NCI-H82 (cell line): ENCODE measurements at regions not wholly inside any gene's neighbourhood (a gene's known extent, or its start where the extent isn't known, plus 50 kb on each side); places are given as distances from the start of the nearest gene placed in this dataset.
"Not testable (repeated sequence)": the region's sequence is repeated elsewhere in the genome, so short reads cannot be mapped to it uniquely, and the experiment has no call there.

Source experiments
- DNase-seq: peaks from one replicate; lab custom pipeline; 2025; lab: John Stamatoyannopoulos, UW

DNA sequence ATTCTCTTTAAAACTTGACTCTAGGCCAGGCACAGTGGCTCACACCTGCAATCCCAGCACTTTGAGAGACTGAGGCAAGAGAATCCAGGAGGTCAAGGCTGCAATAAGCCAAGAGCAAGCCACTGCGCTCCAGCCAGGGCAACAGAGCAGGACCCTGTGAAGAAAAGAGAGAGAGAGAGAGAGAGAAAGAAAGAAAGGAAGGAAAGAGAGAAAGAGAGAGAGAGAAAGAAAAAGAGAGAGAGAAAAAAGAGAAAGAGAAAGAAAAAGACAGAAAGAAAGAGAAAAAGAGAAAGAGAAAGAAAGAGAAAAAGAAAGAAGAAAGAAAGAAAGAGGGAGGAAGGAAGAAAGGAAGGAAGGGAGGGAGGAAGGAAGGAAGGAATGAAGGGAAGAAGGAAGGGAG, 76.7 kb downstream of the RIN2 start:
- DNase-seq, result no peak

DNA sequence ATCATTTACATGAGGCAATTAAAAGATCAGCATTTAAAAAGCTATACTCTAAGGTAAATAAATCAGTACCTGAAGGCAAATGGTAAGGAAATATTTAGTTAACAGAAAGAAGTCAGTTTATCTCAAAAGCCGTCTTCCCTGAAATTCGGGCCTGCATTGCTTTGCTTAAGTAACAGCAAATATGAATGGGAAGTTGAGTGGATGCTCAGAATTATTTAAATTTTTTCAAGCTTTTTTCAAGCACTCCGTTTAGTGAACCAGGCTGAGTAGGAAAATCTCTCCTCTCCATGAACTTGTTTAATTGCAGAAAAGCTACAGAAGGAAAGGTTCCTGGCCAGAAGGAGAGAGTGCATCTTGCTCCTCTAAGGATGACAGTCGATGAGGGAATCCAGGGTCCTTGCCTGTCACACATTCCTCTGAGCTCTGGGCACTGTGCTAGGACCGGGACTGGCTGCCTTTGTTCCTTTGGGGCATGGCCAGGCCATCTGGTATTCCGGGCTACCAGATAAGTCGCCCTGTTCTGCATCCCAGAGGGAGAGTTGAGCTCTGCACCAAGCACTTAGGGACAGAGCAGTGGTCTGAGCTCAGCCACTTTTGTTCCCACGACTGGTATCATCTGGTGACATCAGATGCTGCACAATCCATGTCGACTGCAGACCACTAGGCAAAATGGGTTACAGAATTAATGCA, 77.6 kb downstream of the RIN2 start:
- peak; percentile 89 for DNase-seq

DNA sequence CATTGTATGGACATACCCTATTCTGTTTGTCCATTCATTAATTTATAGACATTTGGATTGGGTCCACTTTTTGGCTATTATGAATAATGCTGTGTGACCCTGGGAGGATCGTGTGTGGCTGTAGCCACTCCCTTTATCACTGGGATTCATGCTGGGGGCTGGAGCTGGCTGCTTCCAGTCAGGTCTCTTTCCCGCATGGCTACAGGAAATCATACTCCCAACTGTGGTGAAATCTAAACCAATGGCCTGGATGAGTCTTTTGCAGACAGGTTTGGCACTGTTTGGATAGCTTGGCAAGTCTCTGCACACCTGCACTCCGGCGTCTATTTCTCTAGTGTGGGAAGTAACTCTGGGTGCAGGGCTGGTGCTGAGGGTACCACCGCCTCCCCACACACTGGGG, 80.4 kb downstream of the RIN2 start:
- DNase-seq, result no peak

DNA sequence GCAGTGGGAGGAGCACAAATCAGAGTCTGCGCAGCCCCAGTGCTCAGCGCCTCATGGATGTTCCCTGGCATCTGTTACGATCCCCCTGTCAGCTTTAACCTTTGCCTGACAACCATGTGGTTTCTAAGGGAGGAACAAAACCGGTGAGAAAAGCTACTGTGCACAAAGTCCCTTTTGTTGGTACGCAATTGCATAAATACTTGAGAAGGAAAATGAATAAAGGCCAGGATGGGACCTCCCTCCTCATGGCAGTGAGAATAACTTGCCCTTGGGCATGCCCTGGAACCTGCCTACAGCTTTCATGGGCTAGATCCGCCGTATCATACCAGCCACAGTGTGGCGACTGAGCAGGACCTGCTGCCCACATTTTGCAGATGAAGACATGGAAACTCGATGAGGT, 81.0 kb downstream of the RIN2 start:
- DNase-seq, result no peak

DNA sequence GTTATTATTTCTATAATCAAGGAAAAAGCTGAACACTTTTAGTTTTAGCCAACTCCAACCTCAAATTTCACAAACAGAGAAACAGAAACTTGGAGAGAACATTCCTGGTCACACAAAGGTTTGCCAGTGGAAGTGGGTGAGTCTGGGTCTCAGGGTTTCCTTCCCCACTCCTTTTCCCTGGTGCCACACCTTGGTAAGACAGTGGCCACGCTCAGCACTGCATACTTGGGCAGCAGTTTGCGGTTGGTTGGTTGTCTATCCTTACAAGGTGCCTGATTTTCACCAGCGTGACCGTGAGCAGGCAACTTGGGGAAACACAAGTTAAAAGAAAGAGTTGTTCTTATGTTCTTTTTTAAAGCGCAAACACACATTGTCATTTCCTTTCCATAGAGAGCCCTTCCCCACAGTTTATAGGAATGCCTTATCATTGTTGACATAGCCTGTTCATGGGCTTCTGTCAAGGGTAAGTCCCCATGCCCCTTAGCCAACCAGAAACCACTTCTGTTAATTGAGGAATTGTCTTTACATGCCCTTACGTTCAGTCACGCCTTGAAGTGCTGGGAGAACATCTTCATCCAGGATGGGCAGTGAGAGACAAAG, 82.2 kb downstream of the RIN2 start:
- no peak for DNase-seq

DNA sequence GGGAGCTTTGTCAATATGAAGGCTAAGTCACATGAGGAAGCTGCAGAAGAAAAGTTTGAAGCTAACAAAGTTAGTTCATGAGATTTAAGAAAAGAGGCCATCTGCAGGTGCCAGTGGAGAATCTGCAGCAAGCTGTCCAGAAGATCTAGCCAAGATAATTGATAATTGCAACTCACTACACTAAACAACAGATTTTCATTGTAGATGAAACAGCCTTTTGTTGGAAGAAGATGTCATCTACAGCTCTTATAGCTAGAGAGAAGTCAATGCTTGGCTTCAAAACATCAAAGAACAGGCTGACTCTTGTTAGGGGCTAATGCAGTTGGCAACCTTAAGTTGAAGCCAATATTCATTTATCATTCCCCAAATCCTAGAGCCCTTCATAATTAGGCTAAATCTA, 83.7 kb downstream of the RIN2 start:
- DNase-seq, result no peak

DNA sequence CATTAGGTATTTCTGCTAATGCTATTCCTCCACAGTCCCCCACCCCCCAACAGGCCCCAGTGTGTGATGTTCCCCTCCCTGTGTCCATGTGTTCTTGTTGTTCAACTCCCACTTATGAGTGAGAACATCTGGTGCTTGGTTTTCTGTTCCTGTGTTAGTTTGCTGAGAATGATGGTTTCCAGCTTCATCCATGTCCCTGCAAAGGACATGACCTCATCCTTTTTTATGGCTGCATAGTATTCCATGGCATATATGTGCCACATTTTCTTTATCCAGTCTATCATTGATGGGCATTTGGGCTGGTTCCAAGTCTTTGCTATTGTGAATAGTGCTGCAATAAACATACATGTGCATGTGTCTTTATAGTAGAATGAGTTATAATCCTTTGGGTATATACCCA, 86.8 kb downstream of the RIN2 start:
- not testable (repeated sequence) for DNase-seq

DNA sequence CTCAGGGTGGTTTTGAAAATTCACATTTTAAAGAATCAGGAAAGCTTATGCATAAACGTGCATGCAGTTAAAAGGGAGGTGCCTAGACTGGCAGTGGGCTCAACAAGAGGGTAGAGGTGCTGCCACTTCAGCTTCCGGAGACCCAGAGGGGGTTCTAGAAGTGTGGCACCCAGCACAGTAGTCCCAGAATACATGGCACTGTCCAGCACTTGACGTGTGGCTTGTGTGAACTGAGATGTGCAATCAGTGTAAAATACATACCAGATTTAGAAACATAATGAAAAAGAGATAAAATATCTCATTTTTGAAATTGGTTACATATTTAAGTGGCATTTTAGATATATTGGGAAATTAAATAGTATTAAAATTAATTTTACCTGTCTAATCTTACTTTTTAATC, 89.3 kb downstream of the RIN2 start:
- DNase-seq, result no peak

DNA sequence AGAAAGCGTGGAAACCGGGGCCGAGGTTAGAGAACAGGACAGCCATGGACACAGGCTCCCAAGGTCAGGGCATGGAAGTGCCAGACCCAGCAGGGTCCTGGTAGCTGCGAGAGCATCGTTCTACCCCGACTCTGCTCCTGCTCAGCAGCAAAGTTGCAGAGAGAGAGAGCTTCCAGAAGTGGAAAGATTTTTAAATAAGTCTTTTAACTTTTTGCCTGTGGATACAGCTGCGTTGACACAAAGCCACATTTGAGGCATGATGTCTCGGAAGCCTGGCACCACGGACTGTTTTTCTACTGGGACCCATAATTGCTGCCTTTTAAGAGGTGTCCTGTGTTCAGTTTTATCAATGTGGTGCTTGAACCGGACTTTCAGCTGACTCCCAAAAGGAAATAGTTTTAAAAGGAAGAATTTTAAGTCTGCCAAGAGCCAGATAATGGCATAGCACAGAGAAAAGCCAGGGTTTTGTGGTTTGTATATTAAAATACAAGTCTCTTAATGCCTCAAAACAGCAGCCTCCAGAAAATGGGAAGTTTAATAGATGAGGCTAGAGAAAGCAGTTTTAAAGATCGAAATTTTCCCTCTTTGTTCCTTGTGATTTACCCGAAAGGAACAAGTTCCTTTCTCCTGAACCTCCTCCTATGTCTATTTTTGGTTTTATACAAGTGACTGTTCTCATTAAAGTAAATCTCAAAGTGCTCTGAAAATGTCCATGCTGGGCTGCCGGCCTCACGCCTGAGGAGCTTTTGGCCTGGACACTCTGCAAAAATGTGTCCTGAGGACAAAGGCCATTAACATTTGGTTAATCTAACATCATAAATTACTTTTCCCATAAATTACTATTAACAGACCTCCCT, 91.5 kb downstream of the RIN2 start:
- no peak for DNase-seq

DNA sequence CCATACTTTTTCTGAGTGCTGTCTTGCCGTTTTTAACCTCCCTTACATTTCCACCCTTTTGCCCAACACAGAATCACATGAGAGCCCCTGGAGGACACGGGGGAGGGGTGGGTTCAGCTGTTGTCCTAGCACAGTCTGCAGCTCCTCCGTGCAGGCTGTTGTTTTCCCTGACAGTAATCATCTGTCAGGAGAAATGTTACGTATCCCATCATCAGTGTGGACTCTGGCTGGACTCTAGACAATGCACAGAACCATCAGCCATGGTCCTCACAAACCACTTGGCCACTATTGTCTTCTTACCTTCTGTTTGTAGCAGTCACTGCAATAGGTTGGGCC, 92.1 kb downstream of the RIN2 start:
- DNase-seq, result peak; percentile 45

DNA sequence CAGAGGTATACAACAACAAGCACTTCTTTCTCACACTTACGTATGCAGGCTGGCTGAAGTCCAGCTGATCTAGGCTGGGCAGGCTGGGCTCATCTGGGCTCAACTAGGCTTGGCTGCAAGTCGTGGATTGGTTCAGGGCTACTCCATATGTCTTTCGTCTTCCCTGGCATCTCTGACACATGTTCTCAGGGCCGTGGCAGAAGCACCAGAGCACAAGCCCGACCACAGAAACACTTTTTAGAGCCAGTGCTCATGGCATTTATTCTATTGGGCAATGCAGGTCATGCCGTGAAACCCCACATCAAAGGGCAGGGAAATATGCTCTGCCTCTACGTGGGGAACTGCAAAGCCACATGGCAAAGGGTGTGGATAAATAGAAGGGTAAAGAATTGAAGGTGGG, 93.8 kb downstream of the RIN2 start:
- no peak for DNase-seq

DNA sequence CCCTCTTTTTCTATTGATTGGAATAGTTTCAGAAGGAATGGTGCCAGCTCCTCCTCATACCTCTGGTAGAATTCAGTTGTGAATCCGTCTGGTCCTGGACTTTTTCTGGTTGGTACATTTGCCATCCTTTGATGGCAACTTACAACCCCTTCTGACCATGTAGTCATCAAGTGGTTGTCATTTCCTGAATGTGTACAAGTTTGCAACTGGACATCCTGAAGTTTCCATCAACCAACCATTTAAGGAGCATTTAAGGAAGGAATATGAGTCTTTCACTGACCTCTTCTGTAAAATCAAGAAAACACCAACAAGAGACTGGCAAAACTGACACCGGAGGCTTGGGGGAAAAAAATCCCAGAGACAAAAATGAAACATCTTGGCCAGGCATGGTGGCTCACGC, 97.4 kb downstream of the RIN2 start:
- DNase-seq, result no peak

DNA sequence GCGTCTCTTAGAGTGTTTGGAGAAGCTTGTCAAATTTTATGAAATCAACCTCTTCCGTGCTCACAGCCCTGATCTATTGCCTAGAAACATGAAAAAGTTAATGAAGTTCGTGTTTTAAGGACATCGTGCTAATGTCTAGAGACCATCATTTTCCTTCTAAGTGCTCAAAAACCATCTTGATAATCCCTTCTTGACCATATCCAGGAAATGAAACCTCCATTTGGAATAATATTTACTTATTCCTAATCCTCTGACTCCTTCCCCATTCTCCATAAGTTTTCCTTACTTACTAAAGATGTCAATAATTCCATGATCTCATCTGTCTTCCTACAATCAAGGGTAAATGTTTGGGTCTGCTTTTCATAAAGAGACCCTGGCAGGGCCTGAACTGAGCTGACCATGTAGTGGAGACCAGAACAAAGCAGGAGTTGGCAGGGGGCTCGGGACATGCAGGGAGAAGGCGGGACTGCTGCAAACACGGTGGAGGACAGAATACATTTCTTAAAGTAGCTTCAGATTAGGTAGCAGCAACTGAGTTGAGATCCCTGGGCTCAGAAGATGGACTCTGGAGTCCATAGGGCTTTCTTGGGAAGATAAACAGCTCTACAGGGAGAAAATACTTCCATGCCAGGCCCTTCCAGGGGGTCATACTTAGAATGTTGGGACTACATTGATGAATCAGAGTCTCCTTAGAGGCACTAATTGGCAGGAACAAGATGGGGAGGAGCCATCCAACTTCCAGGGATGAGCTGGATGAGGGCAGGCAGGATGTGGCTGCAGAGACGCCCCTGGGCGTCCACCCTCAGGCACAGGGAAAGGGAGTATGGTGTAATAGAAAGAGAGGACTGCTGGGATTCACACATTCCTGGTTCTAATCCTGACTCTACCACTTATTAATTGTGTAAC, 100.7 kb downstream of the RIN2 start:
- DNase-seq, result no peak

DNA sequence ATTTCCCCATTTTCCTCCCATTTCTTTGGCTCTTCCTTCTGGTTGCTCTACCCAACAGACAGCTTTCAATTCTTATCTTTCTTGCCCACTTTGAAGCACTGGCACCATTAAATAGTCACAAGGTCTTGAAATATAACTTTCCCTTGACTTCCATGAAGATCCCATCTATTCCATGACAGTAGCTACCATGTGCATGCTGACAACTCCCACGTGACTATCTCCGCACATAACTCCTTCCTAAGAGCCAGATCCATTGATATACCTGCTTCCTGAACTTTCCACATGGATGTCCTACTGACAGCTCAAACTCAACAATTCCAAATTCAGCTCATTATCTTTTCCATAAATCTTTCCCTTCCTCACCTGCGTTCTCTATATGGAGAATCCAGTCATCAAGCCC, 101.4 kb downstream of the RIN2 start:
- no peak for DNase-seq

DNA sequence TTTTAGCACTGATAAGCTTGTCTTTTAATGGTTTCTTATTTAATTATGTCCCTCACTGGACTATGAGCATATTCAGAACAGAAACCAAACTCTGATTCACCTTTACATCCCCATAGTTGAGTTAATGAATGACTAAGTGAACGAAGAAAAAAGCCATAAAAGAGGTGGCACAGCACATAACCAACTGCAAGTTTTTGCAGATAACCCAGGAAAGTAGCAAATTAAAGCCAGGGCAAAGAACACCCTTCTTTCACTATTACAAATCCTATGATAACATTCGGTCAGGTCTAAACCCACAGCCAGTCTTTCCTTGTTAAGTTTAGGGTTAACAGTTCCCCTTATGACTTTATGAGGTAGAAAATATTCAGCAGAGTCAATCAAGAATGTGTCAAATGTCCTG, 102.7 kb downstream of the RIN2 start:
- DNase-seq, result no peak

DNA sequence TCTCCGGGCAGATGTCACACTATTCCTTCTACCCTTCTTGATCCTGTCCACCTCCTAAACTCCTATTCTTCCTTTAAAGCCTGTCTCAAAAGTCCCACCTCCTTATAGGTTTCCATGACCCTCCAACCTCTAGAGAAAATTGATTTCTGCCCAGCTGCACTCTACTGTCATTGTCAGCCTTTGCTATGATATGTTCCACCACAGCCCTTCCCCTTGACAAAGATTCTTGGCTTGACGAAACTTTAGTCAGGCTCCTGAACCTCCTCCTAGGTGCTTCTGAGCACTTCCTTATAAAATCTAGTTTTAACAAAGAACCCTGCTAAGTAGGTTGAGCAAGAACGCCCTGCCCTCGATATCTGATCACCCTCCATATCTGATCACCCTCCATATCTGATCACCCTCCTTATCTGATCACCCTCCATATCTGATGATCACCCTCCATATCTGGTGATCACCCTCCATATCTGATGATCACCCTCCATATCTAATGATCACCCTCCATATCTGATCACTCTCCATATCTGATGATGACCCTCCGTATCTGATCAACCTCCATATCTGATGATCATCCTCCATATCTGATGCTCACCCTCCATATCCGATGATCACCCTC, 103.2 kb downstream of the RIN2 start:
- DNase-seq, result no peak

DNA sequence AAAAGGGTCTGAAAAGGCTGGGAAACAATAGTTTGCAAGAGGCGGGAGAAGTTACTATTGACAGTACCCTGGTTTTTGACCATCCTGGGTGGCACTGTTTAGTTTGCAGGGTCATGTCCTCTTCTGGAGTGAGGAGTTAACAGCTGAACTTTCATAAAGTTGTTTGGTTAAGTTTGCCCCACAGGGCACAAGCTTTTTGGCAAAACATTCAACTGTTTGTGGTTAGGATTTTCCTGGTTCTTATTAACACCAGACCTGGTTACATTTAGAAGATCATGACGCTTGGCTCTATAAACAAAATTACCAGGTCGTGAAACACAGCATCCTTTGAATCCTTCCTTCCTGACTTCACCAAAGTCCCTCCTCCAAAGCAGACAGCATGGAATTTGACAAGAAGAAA, 106.1 kb downstream of the RIN2 start:
- no peak for DNase-seq

DNA sequence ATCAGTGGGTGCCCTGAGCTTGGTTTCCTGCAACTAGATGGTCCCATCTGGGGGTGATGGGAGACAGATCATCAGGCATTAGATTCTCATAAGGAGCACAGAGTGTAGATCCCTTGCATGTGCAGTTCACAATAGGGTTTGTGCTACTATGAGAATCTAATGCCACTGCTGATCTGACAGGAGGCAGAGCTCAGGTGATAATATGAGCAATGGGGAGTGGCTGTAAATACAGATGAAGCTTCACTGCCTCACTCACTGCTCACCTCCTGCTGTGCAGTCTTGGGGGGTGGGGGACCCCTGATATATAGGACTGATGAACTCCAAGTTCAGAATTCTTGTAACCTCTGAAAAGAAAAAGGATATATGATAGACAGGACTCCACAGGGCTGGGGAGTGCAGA, 108.0 kb downstream of the RIN2 start:
- DNase-seq, result no peak

DNA sequence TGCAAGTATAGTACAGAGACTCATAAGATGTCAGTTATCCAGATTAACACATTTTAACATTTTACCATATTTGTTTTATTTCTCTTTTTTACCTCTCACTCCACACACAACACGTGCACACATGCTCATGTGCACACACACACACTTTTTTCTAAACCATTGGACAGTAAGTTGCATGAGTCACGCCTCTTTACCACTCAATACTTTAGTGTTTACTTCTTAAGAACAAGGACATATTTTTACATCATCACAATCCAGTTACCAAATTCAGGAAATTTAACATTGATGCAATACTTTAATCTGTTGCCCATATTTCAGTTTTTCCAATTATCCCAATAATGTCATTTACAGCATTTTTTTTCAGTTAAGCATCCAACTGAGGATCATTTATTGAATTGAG, 109.0 kb downstream of the RIN2 start:
- DNase-seq, result no peak

DNA sequence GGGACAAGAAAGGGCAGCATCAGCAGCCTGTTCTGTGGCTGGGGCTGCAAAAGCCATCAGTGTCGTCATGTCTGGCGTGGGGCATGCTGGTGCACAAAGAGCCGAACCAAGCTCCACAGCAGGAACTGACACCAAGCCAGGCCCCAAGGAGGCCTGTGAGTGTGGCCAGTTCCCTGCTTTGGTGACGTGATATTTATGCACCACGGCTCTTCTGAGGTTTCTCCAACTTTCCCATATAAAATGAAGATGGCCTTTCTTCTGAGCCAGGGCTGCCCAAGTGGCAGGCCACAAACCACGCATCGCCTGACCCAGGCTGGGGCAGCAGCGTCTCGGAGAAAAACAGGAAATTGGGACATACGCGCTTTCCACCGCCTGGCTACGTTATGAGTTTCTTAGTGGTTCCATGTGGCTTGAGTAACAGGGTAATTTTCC, 109.9 kb downstream of the RIN2 start:
- no peak for DNase-seq

DNA sequence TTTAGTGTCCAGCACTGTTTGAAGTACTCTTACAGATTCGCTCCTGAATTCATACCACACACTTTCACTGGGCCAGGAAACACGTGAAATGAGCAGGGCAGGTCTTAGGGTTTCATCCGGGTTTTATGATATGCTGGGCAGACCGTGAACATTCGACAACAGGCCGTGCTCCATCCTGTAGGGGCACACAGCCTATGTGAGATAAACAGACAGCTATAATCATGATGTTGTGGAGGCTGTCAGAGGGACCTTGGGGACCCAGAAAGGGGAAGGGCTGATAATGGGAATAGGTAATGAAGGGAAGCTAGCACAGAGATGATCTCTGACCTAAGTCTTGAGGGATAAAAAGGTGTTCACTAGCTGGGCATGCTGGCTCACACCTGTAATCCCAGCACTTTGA, 110.4 kb downstream of the RIN2 start:
- DNase-seq, result no peak

DNA sequence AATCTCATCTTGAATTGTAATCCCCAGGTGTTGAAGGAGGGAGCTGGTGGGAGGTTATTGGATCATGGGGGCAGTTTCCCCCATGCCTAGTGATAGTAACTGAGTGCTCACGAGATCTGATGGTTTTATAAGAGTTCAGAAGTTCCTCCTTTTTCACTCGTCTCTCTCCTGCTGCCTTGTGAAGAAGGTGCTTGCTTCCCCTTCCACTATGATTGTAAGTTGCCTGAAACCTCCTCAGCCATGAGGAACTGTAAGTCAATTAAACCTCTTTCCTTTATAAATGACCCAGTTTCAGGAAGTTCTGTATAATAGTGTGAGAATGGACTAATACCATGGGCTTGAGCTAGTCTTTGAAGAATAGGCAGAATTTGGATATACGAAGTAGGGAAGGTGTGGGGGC, 113.9 kb downstream of the RIN2 start:
- no peak for DNase-seq
